ENCODE measurements at regions not wholly inside any gene's neighbourhood (a gene's known extent, or its start where the extent isn't known, plus 50 kb on each side); places are given as distances from the start of the nearest gene placed in this dataset.
A peak's percentile ranks its signal among the peaks of the same experiment; 100 is the strongest.

DNA sequence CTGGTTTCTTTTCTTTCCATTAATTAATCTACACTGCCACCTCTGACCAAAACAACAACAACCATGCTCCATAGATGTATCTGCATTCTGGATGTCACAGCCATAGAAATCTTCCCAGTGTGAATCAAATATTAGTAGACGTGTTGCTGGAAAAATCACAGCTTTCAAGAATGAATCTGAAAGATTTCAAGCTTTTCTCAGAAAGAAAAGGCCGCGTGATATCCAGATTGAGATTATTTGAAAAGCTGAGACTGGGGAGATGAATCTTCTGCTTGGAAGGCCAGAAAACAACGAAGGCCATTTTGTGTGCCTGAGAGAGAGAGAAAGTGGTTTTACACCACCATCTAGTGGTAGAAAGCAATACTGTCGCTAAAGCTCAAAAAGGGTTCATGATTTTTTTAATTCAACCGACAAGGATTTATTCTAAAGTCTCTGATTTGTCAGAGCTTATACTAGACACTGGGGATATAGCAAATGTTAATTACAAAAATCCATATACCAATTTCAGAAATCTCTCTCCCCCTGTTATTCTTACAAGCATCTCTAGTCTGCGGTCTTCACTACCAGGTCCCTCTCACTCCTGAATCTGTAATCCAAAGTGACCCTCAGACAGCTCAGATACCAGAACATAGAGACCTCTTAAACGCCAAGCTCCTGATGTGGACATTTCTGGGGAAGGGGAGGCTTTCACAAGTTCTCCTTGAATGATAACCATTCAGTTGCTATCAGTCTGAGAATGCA lies 87.5 kb upstream of the SGIP1 start:
- no peak overlapping the region for H3K27ac ChIP-seq
- TF ChIP-seq POLR2AphosphoS5 (IDR thresholded peaks at IDR 0.05), result peak; percentile 54
- TF ChIP-seq POLR2A (IDR thresholded peaks at IDR 0.05), result no peak
- TF ChIP-seq, protein P1, sequence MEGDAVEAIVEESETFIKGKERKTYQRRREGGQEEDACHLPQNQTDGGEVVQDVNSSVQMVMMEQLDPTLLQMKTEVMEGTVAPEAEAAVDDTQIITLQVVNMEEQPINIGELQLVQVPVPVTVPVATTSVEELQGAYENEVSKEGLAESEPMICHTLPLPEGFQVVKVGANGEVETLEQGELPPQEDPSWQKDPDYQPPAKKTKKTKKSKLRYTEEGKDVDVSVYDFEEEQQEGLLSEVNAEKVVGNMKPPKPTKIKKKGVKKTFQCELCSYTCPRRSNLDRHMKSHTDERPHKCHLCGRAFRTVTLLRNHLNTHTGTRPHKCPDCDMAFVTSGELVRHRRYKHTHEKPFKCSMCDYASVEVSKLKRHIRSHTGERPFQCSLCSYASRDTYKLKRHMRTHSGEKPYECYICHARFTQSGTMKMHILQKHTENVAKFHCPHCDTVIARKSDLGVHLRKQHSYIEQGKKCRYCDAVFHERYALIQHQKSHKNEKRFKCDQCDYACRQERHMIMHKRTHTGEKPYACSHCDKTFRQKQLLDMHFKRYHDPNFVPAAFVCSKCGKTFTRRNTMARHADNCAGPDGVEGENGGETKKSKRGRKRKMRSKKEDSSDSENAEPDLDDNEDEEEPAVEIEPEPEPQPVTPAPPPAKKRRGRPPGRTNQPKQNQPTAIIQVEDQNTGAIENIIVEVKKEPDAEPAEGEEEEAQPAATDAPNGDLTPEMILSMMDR (IDR thresholded peaks at IDR 0.05), result peak; percentile 74 to 92 (median 90)
- WGBS, result 20% methylated on average over 8 of the region's 8 CpGs
- peak; percentile 26 for DNase-seq (ENCODE audit: low spot score)
- no peak overlapping the region for H3K4me3 ChIP-seq
- H3K9me3 ChIP-seq, result no peaks in the 10 kb centered on the region
- H3K36me3 ChIP-seq, result no peaks in the 10 kb centered on the region
- no peaks in the 10 kb centered on the region for H3K27me3 ChIP-seq (replicated peaks; ENCODE audit: insufficient read depth)
- intact Hi-C loops (cut with DNase I), result loop anchor here (2.0 to 5.0 kb wide), 2 partner anchors 194 to 484 kb away; no protein-coding TSS in a partner anchor
- no peaks in the 10 kb centered on the region for H3K4me1 ChIP-seq (replicated peaks)

DNA sequence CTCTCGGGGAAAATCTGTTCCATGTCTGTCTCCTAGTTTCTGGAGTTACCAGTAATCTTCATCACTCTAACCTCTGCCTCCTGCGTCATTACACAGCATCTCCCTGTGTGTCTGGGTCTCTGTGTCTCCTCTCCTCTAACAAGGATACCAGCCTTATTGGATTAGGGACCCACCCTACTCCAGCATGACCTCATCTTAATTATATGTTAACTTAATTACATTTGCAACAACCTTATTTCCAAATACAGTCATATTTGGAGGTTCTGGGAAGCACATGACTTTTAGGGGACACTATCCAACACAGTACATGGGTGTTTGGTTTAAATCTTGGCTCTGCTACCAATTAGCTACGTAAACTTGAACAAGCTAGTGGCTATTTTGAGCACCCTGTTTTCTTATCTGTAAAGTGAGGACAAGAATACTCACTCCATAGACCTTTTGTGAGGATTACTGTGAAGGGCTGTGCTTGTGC lies 83.9 kb upstream of the SGIP1 start:
- H3K4me1 ChIP-seq (replicated peaks), result no peaks in the 10 kb centered on the region
- intact Hi-C loops (cut with DNase I), result loop anchor here (5.0 kb wide), 1 partner anchor 517 kb away; no protein-coding TSS in a partner anchor
- no peaks in the 10 kb centered on the region for H3K9me3 ChIP-seq
- TF ChIP-seq POLR2AphosphoS5 (IDR thresholded peaks at IDR 0.05) (no peak), POLR2A (IDR thresholded peaks at IDR 0.05) (no peak)
- TF ChIP-seq, protein P1 (IDR thresholded peaks at IDR 0.05), result no peak
- no peaks in the 10 kb centered on the region for H3K36me3 ChIP-seq
- no peak overlapping the region for H3K27ac ChIP-seq
- DNase-seq (ENCODE audit: low spot score), result no peak
- no peak overlapping the region for H3K4me3 ChIP-seq
- WGBS, result 51% methylated on average over 3 of the region's 3 CpGs
- H3K27me3 ChIP-seq (replicated peaks; ENCODE audit: insufficient read depth), result no peaks in the 10 kb centered on the region

DNA sequence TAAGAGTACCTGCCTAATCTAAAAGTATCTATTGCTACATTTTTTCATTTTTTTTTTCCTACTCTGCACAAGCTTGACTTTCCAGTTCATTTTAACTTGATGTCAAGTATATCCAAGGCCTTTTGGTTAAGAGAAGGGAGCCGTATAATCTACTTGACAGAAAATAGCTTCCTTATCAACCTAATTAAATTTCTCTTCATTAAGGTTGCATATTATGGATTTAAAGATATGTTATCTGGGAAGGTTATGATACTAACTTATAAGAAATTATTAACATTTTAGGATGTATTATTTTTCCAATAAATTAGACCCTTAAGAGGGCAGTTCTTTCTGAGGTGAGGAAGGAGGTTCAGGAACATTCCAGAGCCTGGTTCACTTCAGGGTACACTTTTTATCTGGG lies 83.1 kb upstream of the SGIP1 start:
- TF ChIP-seq POLR2A (IDR thresholded peaks at IDR 0.05) (no peak), POLR2AphosphoS5 (IDR thresholded peaks at IDR 0.05) (no peak)
- TF ChIP-seq, protein P1 (IDR thresholded peaks at IDR 0.05), result no peak

DNA sequence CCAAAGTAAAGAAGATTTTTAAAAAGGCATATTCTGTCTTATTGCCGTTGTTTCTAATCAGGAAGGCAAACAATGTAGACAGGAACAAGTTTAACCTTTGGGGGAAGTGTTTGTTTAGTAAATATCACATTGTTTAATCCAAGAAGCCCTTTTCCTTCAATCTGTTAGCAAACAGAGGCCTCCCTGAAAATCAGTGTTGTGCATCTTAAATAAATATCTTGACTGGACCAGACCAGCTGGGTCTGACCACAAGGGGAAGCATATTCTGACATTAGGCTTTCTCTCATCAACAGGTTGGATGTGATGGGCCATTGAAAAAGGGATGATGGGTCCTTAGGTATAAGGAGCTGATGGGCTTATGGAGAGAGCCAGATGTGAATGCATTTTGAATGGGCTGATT lies 81.8 kb upstream of the SGIP1 start:
- Histone ChIP-seq H3K4me3 (no peak overlapping the region), H3K27ac (no peak overlapping the region), H3K4me1 (replicated peaks) (no peaks in the 10 kb centered on the region), H3K36me3 (no peaks in the 10 kb centered on the region), H3K9me3 (no peaks in the 10 kb centered on the region), H3K27me3 (replicated peaks; ENCODE audit: insufficient read depth) (no peaks in the 10 kb centered on the region)
- intact Hi-C loops (cut with DNase I), result loop anchor here (5.0 kb wide), 1 partner anchor 515 kb away; no protein-coding TSS in a partner anchor
- peak; percentile 43 for TF ChIP-seq POLR2AphosphoS5 (IDR thresholded peaks at IDR 0.05)
- TF ChIP-seq, protein P1 (IDR thresholded peaks at IDR 0.05), result peak in 2 of 4 experiments; percentile 12 to 35
- TF ChIP-seq POLR2A (IDR thresholded peaks at IDR 0.05), result no peak
- peak; percentile 12 for DNase-seq (ENCODE audit: low spot score)
- WGBS, result 48% methylated on average over 1 of the region's 1 CpG

More for the DNA sequence above, 83.1 kb upstream of the SGIP1 start:
- no peaks in the 10 kb centered on the region for H3K4me1 ChIP-seq (replicated peaks)
- no peak for DNase-seq (ENCODE audit: low spot score)
- H3K27me3 ChIP-seq (replicated peaks; ENCODE audit: insufficient read depth), result no peaks in the 10 kb centered on the region
- no peak overlapping the region for H3K4me3 ChIP-seq
- no peak overlapping the region for H3K27ac ChIP-seq
- H3K36me3 ChIP-seq, result no peaks in the 10 kb centered on the region
- WGBS, result 67% methylated on average over 1 of the region's 1 CpG
- no peaks in the 10 kb centered on the region for H3K9me3 ChIP-seq
- intact Hi-C loops (cut with DNase I), result loop anchor here (5.0 kb wide), 1 partner anchor 516 kb away; no protein-coding TSS in a partner anchor
